Activated naive CD8-positive, alpha-beta T cell treated with anti-CD3 and anti-CD28 coated beads, Interleukin-2, amount 50 U/mL, for 24 hours (primary cell): ENCODE measurements at regions not wholly inside any gene's neighbourhood (a gene's known extent, or its start where the extent isn't known, plus 50 kb on each side); places are given as distances from the start of the nearest gene placed in this dataset.

Source experiments
- ATAC-seq: fragments of 150-1000 bp; cut with Tn5 transposase; one replicate; pipeline ENCODE4 v1.10.0; 2021
- DNase-seq: peaks from one replicate; pipeline ENCODE4 v3.0.0; 2021
- H3K27ac Mint-ChIP-seq: one replicate; pipeline ENCODE4 v1.8.0; 2021; ENCODE audit warnings: mild to moderate bottlenecking, mixed read lengths
- H3K27me3 Mint-ChIP-seq: one replicate; pipeline ENCODE4 v1.8.0; 2021; ENCODE audit warnings: mixed read lengths
- H3K36me3 Mint-ChIP-seq: one replicate; pipeline ENCODE4 v1.8.0; 2021; ENCODE audit warnings: low read depth, mixed read lengths
- H3K4me1 Mint-ChIP-seq: one replicate; pipeline ENCODE4 v1.8.0; 2021; ENCODE audit warnings: mixed read lengths
- H3K4me3 Mint-ChIP-seq: one replicate; pipeline ENCODE4 v1.8.0; 2021; ENCODE audit warnings: mild to moderate bottlenecking, moderate library complexity, mixed read lengths
- H3K9me3 Mint-ChIP-seq: one replicate; pipeline ENCODE4 v1.8.0; 2021; ENCODE audit warnings: mixed read lengths

DNA sequence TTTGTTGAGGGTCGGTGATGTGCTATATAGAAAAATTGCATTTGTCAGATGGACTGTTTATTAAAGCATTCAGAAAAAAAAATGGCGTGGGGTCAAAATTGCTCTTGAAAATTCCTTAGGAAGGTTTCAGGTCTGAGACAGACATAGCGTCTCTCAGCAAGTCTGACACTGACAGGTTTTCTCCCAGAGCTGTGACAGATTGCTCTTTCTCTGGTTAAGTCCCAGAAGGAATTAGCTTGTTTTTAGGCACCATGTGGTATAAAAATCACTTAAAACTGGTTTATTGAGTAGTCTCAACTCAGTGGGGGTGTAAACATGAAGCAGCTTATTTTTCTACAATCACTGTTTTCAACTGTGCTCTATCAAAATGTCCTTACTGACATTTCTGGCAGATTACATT is 1379.8 kb downstream of the MAT2B start:
- Mint-ChIP-seq H3K36me3 (no peaks in the 10 kb centered on the region), H3K4me3 (no peak overlapping the region), H3K4me1 (no peaks in the 10 kb centered on the region), H3K27ac (no peak overlapping the region), H3K27me3 (no peaks in the 10 kb centered on the region), H3K9me3 (peaks cover 6% of the 10 kb centered on the region)
- no peak for ATAC-seq
- DNase-seq = no peak

DNA sequence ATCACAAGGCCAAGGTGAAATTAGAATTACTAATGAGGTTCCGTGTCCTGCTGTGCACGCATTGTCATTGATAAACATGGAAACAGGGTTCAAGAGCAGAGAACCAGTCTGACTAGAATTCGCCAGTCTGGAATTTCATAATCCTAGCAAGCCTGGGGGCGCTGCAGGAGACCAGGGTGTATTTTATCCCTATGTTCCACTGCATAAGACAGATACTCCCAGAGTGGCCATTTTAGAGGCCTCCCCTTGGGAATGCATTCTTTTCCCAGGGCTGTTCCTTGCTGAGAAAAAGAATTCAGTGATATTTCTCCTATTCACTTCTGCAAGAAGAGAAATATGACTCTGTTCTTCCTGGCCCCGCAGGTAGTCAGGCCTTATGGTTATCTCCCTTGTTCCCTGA is 1387.7 kb downstream of the MAT2B start:
- no peak overlapping the region for H3K4me3 Mint-ChIP-seq
- no peak overlapping the region for H3K27ac Mint-ChIP-seq
- DNase-seq = no peak
- no peaks in the 10 kb centered on the region for H3K36me3 Mint-ChIP-seq
- ATAC-seq = no peak
- H3K4me1 Mint-ChIP-seq = no peaks in the 10 kb centered on the region
- peaks cover 5% of the 10 kb centered on the region for H3K9me3 Mint-ChIP-seq
- no peaks in the 10 kb centered on the region for H3K27me3 Mint-ChIP-seq

DNA sequence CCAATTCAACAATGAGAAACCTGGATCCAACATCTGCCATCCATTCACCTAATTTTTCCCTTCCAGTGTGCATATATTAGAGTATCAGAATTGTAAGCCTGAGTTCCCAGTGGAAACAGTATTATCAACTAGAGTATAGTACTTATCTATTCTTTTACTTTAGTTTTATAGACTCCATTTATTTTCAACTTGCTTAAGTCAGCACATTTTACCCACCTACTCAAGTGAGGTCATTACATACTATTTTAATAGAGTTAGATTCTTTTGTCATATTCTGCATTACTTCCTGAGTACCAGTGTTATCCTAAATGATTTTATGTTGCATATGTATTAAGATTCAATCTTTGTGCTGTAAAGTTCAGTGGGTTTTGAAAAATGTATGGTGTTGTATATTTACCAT is 1393.3 kb downstream of the MAT2B start:
- Mint-ChIP-seq H3K4me1 (no peaks in the 10 kb centered on the region), H3K36me3 (no peaks in the 10 kb centered on the region), H3K27me3 (no peaks in the 10 kb centered on the region), H3K9me3 (peaks cover 5% of the 10 kb centered on the region), H3K4me3 (no peak overlapping the region), H3K27ac (no peak overlapping the region)
- DNase-seq (no peak), ATAC-seq (no peak)

DNA sequence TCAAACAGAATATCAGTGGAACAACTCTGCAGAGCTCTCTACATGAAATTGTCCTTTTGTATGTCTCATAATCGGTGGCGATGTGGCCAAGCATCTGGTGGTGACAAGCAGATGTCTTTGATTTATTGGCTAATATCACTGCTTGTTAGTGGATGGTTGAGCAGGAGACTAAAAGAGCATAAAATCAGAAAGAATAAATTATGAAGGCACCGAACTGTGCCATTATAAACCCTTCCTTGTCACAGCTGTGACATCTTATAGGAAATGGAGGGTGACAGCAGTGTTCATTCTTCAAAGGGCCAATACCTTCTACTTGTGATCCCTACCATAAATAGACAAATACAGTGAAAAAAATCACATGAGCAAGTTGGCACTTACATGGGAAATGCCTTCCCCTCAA is 1404.3 kb downstream of the MAT2B start:
- Mint-ChIP-seq H3K27me3 (no peaks in the 10 kb centered on the region), H3K4me3 (no peak overlapping the region), H3K4me1 (no peaks in the 10 kb centered on the region), H3K9me3 (peaks cover 7% of the 10 kb centered on the region), H3K27ac (no peak overlapping the region), H3K36me3 (no peaks in the 10 kb centered on the region)
- DNase-seq (no peak), ATAC-seq (no peak)

DNA sequence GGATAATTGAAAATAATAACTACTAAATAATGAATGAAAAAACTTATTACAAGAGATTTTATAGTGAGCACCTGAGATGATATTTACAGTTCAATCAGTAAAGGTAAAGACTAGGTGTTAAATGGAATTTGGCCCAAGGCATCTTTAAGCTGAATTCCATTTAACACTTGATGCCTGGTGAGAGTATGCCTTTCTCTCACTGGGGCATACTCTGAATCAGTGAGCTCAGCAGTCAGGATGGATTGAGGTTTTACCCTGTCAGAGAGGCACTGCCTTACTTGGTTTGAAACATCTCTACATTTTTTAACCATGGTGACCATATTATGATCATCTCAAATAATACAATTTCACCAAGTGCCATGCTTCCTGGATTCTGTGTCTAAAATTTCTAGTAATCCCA is 1416.3 kb downstream of the MAT2B start:
- Mint-ChIP-seq H3K4me3 (no peak overlapping the region), H3K9me3 (peaks cover 27% of the 10 kb centered on the region), H3K36me3 (no peaks in the 10 kb centered on the region), H3K27me3 (no peaks in the 10 kb centered on the region), H3K4me1 (no peaks in the 10 kb centered on the region), H3K27ac (no peak overlapping the region)
- DNase-seq (no peak), ATAC-seq (no peak)

DNA sequence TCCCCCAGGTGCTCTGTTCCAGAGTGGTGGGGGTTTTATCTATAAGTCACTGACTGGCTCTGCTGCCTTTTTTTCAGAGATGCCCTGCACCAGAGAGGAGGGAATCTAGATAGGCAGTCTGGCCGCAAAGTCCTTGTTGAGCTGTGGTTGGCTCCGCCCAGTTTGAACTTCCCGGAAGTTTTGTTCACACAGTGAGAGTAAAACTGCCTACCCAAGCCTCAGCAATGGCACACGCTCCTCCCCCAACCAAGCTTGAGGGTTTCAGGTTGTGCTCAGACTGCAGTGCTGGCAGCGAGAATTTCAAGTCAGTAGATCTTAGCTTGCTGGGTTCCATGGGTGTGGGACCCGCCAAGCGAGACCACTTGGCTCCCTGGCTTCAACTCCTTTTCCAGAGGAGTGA is 1428.6 kb downstream of the MAT2B start:
- Mint-ChIP-seq H3K27ac (no peak overlapping the region), H3K27me3 (no peaks in the 10 kb centered on the region), H3K4me3 (no peak overlapping the region), H3K4me1 (no peaks in the 10 kb centered on the region), H3K9me3 (peaks cover 27% of the 10 kb centered on the region), H3K36me3 (no peaks in the 10 kb centered on the region)
- DNase-seq (no peak), ATAC-seq (no peak)

DNA sequence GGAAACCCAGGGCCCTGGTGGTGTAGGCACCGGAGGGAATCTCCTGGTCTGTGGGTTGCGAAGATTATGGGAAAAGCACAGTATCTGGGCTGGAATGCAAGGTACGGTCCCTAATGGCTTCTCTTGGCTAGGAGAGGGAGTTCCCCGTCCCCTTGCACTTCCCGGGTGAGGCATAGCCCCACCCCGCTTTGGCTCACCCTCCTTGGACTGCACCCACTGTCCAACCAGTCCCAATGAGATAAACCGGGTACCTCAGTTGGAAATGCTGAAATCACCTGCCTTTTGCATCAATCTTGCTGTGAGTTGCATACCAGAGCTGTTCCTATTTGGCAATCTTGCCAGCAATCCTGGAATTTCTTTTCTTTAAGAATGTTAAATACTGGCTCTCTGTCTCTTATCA is 1429.1 kb downstream of the MAT2B start:
- no peak overlapping the region for H3K27ac Mint-ChIP-seq
- no peak for DNase-seq
- ATAC-seq = no peak
- H3K27me3 Mint-ChIP-seq = no peaks in the 10 kb centered on the region
- H3K4me1 Mint-ChIP-seq = no peaks in the 10 kb centered on the region
- H3K4me3 Mint-ChIP-seq = no peak overlapping the region
- no peaks in the 10 kb centered on the region for H3K36me3 Mint-ChIP-seq
- H3K9me3 Mint-ChIP-seq = peaks cover 27% of the 10 kb centered on the region

DNA sequence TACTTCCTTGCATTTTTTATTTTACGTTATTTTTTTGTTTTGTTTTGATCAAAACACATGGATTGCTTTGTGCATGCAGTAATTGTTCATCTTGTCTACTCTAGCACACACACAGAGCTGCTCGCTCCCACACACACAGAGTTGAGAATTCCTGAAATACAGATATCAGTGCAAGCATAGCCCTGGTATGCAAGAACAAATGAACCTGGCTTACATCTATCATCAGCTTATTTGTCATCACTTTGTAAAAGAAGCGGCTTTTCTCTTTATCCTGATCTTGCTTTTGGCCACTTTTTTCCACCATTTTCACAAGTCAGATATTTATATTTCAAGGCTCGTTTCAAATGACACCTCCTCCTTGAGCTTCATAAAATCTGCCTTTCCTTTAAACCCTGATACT is 1435.7 kb downstream of the MAT2B start:
- H3K4me1 Mint-ChIP-seq = no peaks in the 10 kb centered on the region
- DNase-seq = no peak
- H3K36me3 Mint-ChIP-seq = no peaks in the 10 kb centered on the region
- ATAC-seq = no peak
- no peak overlapping the region for H3K4me3 Mint-ChIP-seq
- H3K27ac Mint-ChIP-seq = no peak overlapping the region
- no peaks in the 10 kb centered on the region for H3K27me3 Mint-ChIP-seq
- H3K9me3 Mint-ChIP-seq = peaks cover 14% of the 10 kb centered on the region

DNA sequence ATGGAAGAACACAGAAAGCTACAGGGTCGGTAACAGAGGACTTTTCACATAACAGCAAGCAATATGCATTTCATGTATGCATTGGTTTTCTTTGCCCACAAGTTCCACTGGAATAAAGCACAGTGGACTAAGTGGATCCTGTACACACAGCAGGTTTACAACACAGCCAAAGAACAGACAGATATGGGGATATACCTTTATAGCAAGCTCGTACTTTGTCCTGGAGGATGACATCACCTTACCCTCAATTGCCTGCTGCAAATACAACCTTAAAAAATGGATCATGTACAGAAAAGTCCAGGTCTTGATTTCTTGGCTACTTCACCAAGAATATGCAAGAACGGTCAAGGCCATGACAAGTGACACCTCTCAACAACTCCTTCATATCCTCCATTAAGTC is 1445.5 kb downstream of the MAT2B start:
- no peak overlapping the region for H3K27ac Mint-ChIP-seq
- no peaks in the 10 kb centered on the region for H3K36me3 Mint-ChIP-seq
- ATAC-seq (no peak), DNase-seq (no peak)
- peaks cover 16% of the 10 kb centered on the region for H3K9me3 Mint-ChIP-seq
- no peak overlapping the region for H3K4me3 Mint-ChIP-seq
- H3K27me3 Mint-ChIP-seq = no peaks in the 10 kb centered on the region
- no peaks in the 10 kb centered on the region for H3K4me1 Mint-ChIP-seq

DNA sequence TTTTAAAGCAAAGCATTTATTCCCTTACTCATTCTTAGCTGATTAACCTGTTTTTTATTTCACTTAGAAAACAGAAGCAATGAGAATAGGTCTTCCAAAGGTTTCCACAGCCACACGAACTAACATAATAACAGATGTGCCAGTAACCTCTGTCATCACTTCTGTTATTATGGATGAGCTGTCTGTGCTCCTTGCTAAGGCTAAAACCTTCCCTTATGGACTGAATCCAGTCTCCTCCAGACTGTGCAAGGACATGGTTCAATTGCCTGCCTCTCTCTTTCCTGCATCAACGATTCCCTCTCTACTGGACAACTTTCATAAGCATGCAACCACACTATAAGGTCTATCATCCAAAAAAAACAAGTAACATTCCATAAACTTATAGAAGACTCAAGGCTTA is 1446.2 kb downstream of the MAT2B start:
- no peaks in the 10 kb centered on the region for H3K27me3 Mint-ChIP-seq
- H3K36me3 Mint-ChIP-seq = no peaks in the 10 kb centered on the region
- H3K4me3 Mint-ChIP-seq = no peak overlapping the region
- no peak overlapping the region for H3K27ac Mint-ChIP-seq
- no peaks in the 10 kb centered on the region for H3K4me1 Mint-ChIP-seq
- no peak for ATAC-seq
- peaks cover 18% of the 10 kb centered on the region for H3K9me3 Mint-ChIP-seq
- DNase-seq = no peak

DNA sequence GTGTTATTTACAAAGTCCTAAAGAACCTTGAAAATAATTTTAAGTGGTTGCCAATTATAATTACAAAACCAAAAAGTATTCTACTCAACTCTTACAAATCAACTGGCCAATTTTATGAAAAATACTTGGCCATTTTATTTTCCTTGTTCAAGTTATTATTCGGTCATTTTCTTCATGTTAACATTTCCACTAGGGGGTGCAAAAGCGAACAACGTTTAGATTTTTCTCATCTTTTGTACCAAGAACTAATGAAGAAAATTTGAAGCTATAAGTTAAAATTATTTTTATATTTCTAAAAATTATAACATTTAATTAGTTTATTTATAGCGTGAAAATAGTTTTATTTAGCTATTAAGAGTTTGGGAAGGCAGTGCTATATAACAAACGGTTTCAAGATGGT is 1453.3 kb downstream of the MAT2B start:
- ATAC-seq = no peak
- no peak for DNase-seq
- no peak overlapping the region for H3K27ac Mint-ChIP-seq
- H3K9me3 Mint-ChIP-seq = peaks cover 21% of the 10 kb centered on the region
- no peaks in the 10 kb centered on the region for H3K36me3 Mint-ChIP-seq
- no peaks in the 10 kb centered on the region for H3K27me3 Mint-ChIP-seq
- H3K4me3 Mint-ChIP-seq = no peak overlapping the region
- H3K4me1 Mint-ChIP-seq = no peaks in the 10 kb centered on the region

DNA sequence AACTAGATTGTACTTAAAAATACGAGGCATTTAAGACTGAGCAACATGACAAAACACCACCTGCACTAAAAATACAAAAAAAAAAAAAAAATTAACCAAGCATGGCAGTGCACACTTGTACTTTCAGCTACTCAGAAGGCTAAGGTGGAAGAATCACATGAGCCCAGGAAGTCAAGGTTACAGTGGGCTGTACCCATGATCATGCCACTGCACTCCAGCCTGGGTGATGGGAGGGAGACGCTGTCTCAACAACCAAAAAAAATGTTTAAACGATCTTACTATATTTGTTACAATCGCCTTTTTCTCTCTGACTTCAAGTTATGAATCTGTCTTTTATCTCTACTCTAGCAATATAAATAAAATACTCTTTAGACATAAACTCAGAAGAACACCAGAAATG is 1454.3 kb downstream of the MAT2B start:
- no peaks in the 10 kb centered on the region for H3K4me1 Mint-ChIP-seq
- H3K9me3 Mint-ChIP-seq = peaks cover 10% of the 10 kb centered on the region
- H3K27me3 Mint-ChIP-seq = no peaks in the 10 kb centered on the region
- H3K36me3 Mint-ChIP-seq = no peaks in the 10 kb centered on the region
- no peak for DNase-seq
- ATAC-seq = no peak
- no peak overlapping the region for H3K4me3 Mint-ChIP-seq
- H3K27ac Mint-ChIP-seq = no peak overlapping the region

DNA sequence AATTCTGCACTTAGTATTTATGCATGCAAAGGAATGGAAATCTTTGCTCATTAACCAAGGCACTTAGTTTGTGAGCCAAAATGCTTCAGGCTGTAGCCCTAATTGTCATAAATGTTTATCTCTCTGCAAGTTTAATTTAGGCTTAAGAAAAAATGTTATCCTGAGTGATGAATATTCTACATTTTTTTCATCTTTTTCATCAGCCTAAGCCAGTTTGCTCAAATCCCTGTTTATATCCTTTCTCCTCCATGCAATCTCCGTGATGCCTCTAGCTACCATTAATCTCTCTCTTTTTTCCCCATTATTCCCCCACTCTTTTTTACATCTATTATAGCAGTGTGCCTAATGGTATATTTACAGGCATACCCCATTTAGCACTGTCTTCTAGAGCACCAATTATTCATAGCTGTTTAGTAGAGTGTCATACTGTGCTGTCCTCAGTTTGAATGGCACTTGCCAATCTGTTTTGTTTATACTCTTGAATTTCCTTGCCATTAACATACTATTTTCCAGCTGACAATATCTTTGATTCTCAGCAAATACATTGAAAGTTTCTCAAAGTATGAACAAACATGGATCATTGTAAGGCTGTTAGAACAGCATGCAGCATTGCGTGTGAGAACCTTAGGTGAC is 1457.0 kb downstream of the MAT2B start:
- Mint-ChIP-seq H3K4me1 (no peaks in the 10 kb centered on the region), H3K36me3 (no peaks in the 10 kb centered on the region), H3K4me3 (no peak overlapping the region), H3K27ac (no peak overlapping the region), H3K27me3 (no peaks in the 10 kb centered on the region), H3K9me3 (no peaks in the 10 kb centered on the region)
- no peak for DNase-seq
- ATAC-seq = no peak

DNA sequence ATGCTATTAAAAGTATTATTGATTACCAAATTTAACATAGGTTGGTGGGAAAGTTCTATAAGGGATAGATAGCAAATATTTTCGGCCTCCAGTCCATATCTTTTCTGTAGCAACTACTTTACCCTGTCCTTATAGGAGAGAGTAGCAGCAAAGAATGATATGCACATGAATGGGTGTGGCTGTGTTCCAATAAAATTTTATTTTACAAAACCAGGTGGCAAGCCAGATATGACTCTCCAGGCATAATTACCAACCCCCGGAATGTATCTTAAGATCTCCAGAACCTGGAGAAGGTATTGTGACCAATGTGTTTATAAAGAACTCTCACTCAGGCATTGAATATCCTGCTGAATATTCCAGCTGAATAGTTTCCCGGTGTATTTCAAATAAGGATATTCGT is 1461.2 kb downstream of the MAT2B start:
- H3K27me3 Mint-ChIP-seq = no peaks in the 10 kb centered on the region
- H3K9me3 Mint-ChIP-seq = peaks cover 3% of the 10 kb centered on the region
- no peak overlapping the region for H3K27ac Mint-ChIP-seq
- DNase-seq = no peak
- H3K4me1 Mint-ChIP-seq = no peaks in the 10 kb centered on the region
- ATAC-seq = no peak
- no peak overlapping the region for H3K4me3 Mint-ChIP-seq
- no peaks in the 10 kb centered on the region for H3K36me3 Mint-ChIP-seq

DNA sequence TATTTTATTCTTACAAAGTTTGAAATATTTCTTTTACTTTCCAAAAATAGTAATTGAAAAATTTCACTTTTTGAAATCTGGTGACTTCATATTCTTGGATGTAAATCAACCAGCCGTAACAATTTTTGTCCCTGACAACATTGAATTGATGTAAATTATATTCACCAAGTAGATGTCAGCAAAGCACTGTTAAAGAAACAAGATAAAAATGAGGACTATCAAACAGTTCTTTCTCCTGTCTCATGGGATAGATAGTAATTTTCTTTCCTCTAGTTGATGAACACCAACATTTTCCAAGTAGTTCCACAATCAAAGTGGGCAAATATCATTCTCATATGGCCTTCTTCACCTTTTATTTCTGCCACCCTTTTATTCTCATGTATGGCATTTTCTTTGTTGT is 1461.9 kb downstream of the MAT2B start:
- peaks cover 3% of the 10 kb centered on the region for H3K9me3 Mint-ChIP-seq
- no peak for DNase-seq
- no peaks in the 10 kb centered on the region for H3K27me3 Mint-ChIP-seq
- no peaks in the 10 kb centered on the region for H3K36me3 Mint-ChIP-seq
- ATAC-seq = no peak
- H3K27ac Mint-ChIP-seq = no peak overlapping the region
- H3K4me1 Mint-ChIP-seq = no peaks in the 10 kb centered on the region
- no peak overlapping the region for H3K4me3 Mint-ChIP-seq

DNA sequence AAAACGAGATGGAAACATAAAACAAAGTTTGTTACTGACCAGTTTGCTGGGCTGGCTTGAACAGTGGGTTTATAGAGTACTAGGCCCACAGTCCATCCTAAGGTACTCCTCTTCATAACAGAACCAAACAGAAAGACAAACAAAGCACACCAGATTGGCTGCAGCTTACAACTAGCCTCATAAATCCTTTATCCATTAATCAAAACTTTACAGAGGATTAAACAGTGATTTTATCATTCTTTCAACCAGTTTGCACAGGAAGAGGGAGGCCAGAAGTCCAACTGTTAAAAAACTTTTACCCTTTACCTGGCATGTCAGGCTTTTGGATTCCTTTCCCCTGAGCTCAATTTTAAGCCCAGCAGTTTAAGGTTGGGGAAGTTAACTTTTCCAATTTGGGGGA is 1467.6 kb downstream of the MAT2B start:
- Mint-ChIP-seq H3K4me1 (no peaks in the 10 kb centered on the region), H3K36me3 (no peaks in the 10 kb centered on the region), H3K4me3 (no peak overlapping the region), H3K27ac (no peak overlapping the region), H3K27me3 (no peaks in the 10 kb centered on the region), H3K9me3 (peaks cover 21% of the 10 kb centered on the region)
- ATAC-seq (no peak), DNase-seq (no peak)
